HEK293T (cell line): ENCODE measurements at regions not wholly inside any gene's neighbourhood (a gene's known extent, or its start where the extent isn't known, plus 50 kb on each side); places are given as distances from the start of the nearest gene placed in this dataset.

ENCODE experiments used
- SUZ12 ChIP-seq: fragments of 450-650 bp; IDR thresholded peaks from 2 replicates; pipeline ENCODE4 v1.6.1; 2016; ENCODE audit warnings: mild to moderate bottlenecking
- ZNF384 ChIP-seq: fragments of 450-650 bp; IDR thresholded peaks from 2 replicates; pipeline ENCODE4 v1.6.1; 2016

DNA sequence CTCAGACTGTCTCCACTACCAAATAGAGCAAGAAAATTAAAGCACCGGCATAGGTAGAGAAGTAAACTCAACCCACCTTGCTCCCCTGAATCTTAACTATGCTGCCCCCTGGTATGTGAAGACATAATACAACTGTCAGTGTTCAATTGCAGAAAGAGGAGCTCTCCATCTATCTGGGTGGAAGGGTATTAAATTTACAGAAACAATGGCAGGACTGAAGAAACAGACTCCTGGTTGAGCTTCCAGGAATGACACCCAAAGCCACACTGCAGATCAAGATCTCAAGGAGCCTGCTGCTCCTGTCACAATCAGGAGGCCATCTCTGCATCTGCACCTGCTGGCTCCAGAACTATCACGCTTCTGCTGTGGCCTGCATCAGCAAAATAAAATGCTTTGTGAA is 132.1 kb upstream of the BMAL1 start:
- TF ChIP-seq ZNF384 = no peak
- no peak for TF ChIP-seq SUZ12
